Effector memory CD4-positive, alpha-beta T cell (primary cell): ENCODE measurements at regions not wholly inside any gene's neighbourhood (a gene's known extent, or its start where the extent isn't known, plus 50 kb on each side); places are given as distances from the start of the nearest gene placed in this dataset.

Source experiments
- DNase-seq, 3 donors: peaks; one replicate each; pipeline ENCODE4 v3.0.0-alpha.2; 2020
- H3K27ac ChIP-seq: 2 replicates; pipeline ENCODE4 v1.7.0; 2013; ENCODE audit warnings: mild to moderate bottlenecking, low read length, moderate library complexity; ENCODE audit not compliant: insufficient read depth, poor library complexity, severe bottlenecking
- H3K27me3 ChIP-seq: replicated peaks from 2 replicates; pipeline ENCODE4 v1.7.0; 2013; ENCODE audit warnings: mild to moderate bottlenecking, low read length; ENCODE audit not compliant: insufficient read depth, control insufficient read depth, poor library complexity, severe bottlenecking
- H3K36me3 ChIP-seq: 2 replicates; pipeline ENCODE4 v1.7.0; 2013; ENCODE audit warnings: mild to moderate bottlenecking, low read length, moderate library complexity; ENCODE audit not compliant: control insufficient read depth, insufficient read depth
- H3K4me1 ChIP-seq: 2 replicates; pipeline ENCODE4 v1.7.0; 2013; ENCODE audit warnings: low read length, mild to moderate bottlenecking; ENCODE audit not compliant: control insufficient read depth, insufficient read depth, poor library complexity, severe bottlenecking
- H3K4me3 ChIP-seq: 2 replicates; pipeline ENCODE4 v1.7.0; 2013; ENCODE audit warnings: low read length, low read depth, mild to moderate bottlenecking; ENCODE audit not compliant: insufficient read depth, poor library complexity, severe bottlenecking
- H3K9me3 ChIP-seq: 2 replicates; pipeline ENCODE4 v1.7.0; 2013; ENCODE audit warnings: mild to moderate bottlenecking, low read length, moderate library complexity; ENCODE audit not compliant: control insufficient read depth

- peaks cover 22% of the 10 kb centered on the region for H3K4me1 ChIP-seq
- H3K27ac ChIP-seq, result no peak overlapping the region
- no peaks in the 10 kb centered on the region for H3K27me3 ChIP-seq
- no peaks in the 10 kb centered on the region for H3K36me3 ChIP-seq
- no peaks in the 10 kb centered on the region for H3K9me3 ChIP-seq
- H3K4me3 ChIP-seq, result no peak overlapping the region
- no peak for DNase-seq
Observed at GRCh38 chr10:88190123-88190522, 326.7 kb downstream of the PTEN start.

- H3K4me3 ChIP-seq, result no peak overlapping the region
Observed at GRCh38 chr10:88190540-88191235, 327.3 kb downstream of the PTEN start.

DNA sequence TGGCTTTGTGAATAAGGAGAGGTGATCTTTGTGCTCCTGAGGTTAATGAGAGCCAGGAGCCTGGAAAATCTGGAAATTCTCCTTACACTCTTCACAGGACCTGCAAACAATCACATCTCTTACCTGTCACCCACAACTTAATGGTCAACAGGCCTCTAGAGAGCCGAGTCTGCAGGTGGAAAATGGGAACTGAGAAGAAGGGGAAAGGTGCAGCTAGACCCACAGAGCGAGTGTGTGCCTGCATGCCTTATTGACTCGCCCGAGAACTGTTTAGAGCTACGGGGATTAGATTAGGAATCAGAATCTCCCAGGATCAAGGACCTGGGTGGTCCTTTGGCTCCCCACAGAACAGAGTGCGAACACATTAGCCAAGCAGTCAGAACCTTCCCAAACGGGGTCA lies 329.6 kb downstream of the PTEN start:
- Histone ChIP-seq H3K9me3 (no peaks in the 10 kb centered on the region), H3K27ac (no peak overlapping the region), H3K27me3 (no peaks in the 10 kb centered on the region), H3K36me3 (no peaks in the 10 kb centered on the region), H3K4me3 (no peak overlapping the region), H3K4me1 (peaks cover 27% of the 10 kb centered on the region)
- no peak for DNase-seq

More at GRCh38 chr10:88190540-88191235, 327.3 kb downstream of the PTEN start:
- Histone ChIP-seq H3K27me3 (no peaks in the 10 kb centered on the region), H3K4me1 (peaks cover 27% of the 10 kb centered on the region), H3K36me3 (no peaks in the 10 kb centered on the region), H3K9me3 (no peaks in the 10 kb centered on the region), H3K27ac (no peak overlapping the region)
- no peak for DNase-seq

- Histone ChIP-seq H3K9me3 (no peaks in the 10 kb centered on the region), H3K36me3 (no peaks in the 10 kb centered on the region), H3K4me3 (no peak overlapping the region), H3K27ac (peak overlapping the region; percentile 41), H3K4me1 (peaks cover 27% of the 10 kb centered on the region), H3K27me3 (no peaks in the 10 kb centered on the region)
- DNase-seq, result peak; percentile 4 to 24 (median 17)
Observed at GRCh38 chr10:88194041-88194887, 330.8 kb downstream of the PTEN start.

DNA sequence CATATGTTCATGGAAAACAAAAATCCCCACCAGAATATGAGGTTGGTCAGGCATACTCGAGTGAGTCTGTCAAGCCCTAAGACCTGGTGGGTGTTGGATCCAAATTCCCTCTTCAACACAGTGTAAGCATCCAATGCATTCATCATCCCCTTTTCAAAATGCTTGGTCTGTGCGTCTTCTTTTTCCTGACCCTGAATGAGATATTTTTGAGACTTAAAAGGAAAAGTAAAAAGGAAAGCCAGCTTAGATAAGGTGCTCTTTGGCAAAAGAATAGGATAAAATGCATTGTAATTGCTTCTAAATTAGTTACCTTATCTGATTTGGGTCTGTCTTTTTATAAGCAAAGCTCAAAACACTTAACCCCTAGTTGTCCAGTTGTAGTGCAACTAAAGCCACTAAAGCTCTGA lies 331.5 kb downstream of the PTEN start:
- H3K27ac ChIP-seq, result peak overlapping the region; percentile 41
- peaks cover 27% of the 10 kb centered on the region for H3K4me1 ChIP-seq
- DNase-seq, result no peak
- H3K9me3 ChIP-seq, result no peaks in the 10 kb centered on the region
- no peaks in the 10 kb centered on the region for H3K27me3 ChIP-seq
- H3K4me3 ChIP-seq, result no peak overlapping the region
- no peaks in the 10 kb centered on the region for H3K36me3 ChIP-seq

GRCh38 chr10:88195841-88196240 lies 332.4 kb downstream of the PTEN start:
- no peaks in the 10 kb centered on the region for H3K36me3 ChIP-seq
- no peak for DNase-seq
- H3K4me1 ChIP-seq, result peaks cover 27% of the 10 kb centered on the region
- no peak overlapping the region for H3K4me3 ChIP-seq
- H3K27me3 ChIP-seq, result no peaks in the 10 kb centered on the region
- no peak overlapping the region for H3K27ac ChIP-seq
- no peaks in the 10 kb centered on the region for H3K9me3 ChIP-seq

GRCh38 chr10:88196291-88196690 lies 332.9 kb downstream of the PTEN start:
- H3K9me3 ChIP-seq, result no peaks in the 10 kb centered on the region
- H3K27me3 ChIP-seq, result no peaks in the 10 kb centered on the region
- no peaks in the 10 kb centered on the region for H3K36me3 ChIP-seq
- no peak overlapping the region for H3K27ac ChIP-seq
- DNase-seq, result no peak
- peaks cover 27% of the 10 kb centered on the region for H3K4me1 ChIP-seq
- H3K4me3 ChIP-seq, result no peak overlapping the region

DNA sequence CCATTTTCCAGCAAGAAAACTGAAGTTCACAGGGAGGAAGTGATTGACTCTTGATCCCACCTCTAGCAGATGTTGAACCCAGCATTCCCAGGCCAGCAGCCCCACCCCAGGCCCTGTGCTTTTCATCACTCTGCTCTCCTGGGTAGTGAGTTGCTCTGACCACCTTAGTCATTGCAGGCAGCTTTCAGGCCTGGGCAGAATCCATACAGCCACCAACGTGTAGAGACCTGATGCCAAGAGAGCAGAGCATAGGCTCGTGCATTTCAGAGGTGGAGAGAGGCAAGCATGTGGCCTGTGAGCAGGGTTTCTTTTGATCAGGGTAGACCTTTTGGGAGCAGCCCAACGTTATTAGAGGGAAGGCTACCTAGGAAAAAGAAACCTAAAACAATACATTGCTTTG lies 334.6 kb downstream of the PTEN start:
- Histone ChIP-seq H3K27ac (no peak overlapping the region), H3K4me1 (peaks cover 25% of the 10 kb centered on the region)
- no peak for DNase-seq

GRCh38 chr10:88200312-88201032 lies 337.0 kb downstream of the PTEN start:
- no peak for DNase-seq
- Histone ChIP-seq H3K27ac (no peak overlapping the region), H3K9me3 (no peaks in the 10 kb centered on the region), H3K27me3 (no peaks in the 10 kb centered on the region), H3K36me3 (no peaks in the 10 kb centered on the region), H3K4me1 (peaks cover 1% of the 10 kb centered on the region), H3K4me3 (no peak overlapping the region)

More for the DNA sequence above, 334.6 kb downstream of the PTEN start:
- no peaks in the 10 kb centered on the region for H3K9me3 ChIP-seq
- no peaks in the 10 kb centered on the region for H3K27me3 ChIP-seq
- H3K36me3 ChIP-seq, result no peaks in the 10 kb centered on the region
- no peak overlapping the region for H3K4me3 ChIP-seq
